K562 (cell line): ENCODE measurements at regions not wholly inside any gene's neighbourhood (a gene's known extent, or its start where the extent isn't known, plus 50 kb on each side); places are given as distances from the start of the nearest gene placed in this dataset.

Experiments
- ATAC-seq: fragments of 200-7000 bp; cut with Tn5 transposase; 3 replicates; pipeline ENCODE4 v1.9.1; 2020; ENCODE audit warnings: moderate library complexity
- BruUV-seq: library from RNA; stranded (reverse); fragments of 400-500 nt; replicated peaks from 2 replicates; lab custom pipeline; 2021; lab: Mats Ljungman, UMichigan
- CTCF ChIA-PET: fragments of 300-600 bp; formaldehyde crosslinking; extraction: SDS; loops from one replicate; lab custom pipeline; 2021; ENCODE audit warnings: low intra/inter-chr PET ratio; lab: Yijun Ruan, JAX
- POLR2A ChIA-PET: fragments of 300-600, 350-650 bp; sonication (Branson Sonifier 250); formaldehyde crosslinking; extraction: SDS; loops from one replicate; lab custom pipeline; 2021; ENCODE audit warnings: antibody characterized with exemption, inconsistent platforms; lab: Yijun Ruan, JAX
- DNase-seq, 4 experiments: peaks; one replicate each; pipeline versions ENCODE4 v3.0.0 to v3.0.0-alpha.2; 2011 to 2018; ENCODE audit warnings: low spot score in 3 of 4, mixed read lengths in 3 of 4; ENCODE audit errors: extremely low read depth in 1 of 4
- FAIRE-seq: peaks from 2 replicates; lab custom pipeline; 2011; peaks lifted over from hg19 to GRCh38; lab: Jason Lieb, UNC
- H2AFZ ChIP-seq: 2 replicates; pipeline ENCODE4 v1.6.0; 2011; ENCODE audit warnings: low read depth, low read length, control low read depth, inconsistent platforms
- H3K27ac ChIP-seq: fragments of 200-600 bp; 3 replicates; pipeline ENCODE4 v1.8.0; 2011; ENCODE audit warnings: low read depth, mild to moderate bottlenecking, control low read depth, inconsistent platforms, low read length, moderate library complexity, mixed read lengths; ENCODE audit errors: extremely low read depth
- H3K27me3 ChIP-seq, 2 experiments: fragments of 300-600 bp in 1 of 2; 2 replicates in 1 of 2; 3 replicates in 1 of 2; pipeline versions ENCODE4 v1.6.0 to v1.8.0; 2011; ENCODE audit warnings: inconsistent platforms in 2 of 2, low read length in 2 of 2, mild to moderate bottlenecking in 1 of 2, mixed read lengths in 1 of 2, moderate library complexity in 1 of 2; ENCODE audit not compliant: control insufficient read depth in 2 of 2, insufficient read depth in 2 of 2
- H3K36me3 ChIP-seq: fragments of 300-600 bp; 3 replicates; pipeline ENCODE4 v1.8.0; 2011; ENCODE audit warnings: mild to moderate bottlenecking, low read length, inconsistent platforms; ENCODE audit not compliant: control insufficient read depth, insufficient read depth
- H3K4me1 ChIP-seq, 2 experiments: fragments of 200-600 bp in 1 of 2; replicated peaks in 1 of 2; 2 replicates in 1 of 2; 3 replicates in 1 of 2; pipeline versions ENCODE4 v1.5.1 to v1.8.0; 2011; ENCODE audit warnings: inconsistent platforms in 2 of 2, low read length in 2 of 2, mild to moderate bottlenecking in 1 of 2, mixed read lengths in 1 of 2, moderate library complexity in 1 of 2; ENCODE audit not compliant: control insufficient read depth in 2 of 2, insufficient read depth in 2 of 2
- H3K4me2 ChIP-seq: 2 replicates; pipeline ENCODE4 v1.6.1; 2011; ENCODE audit warnings: low read length, control low read depth, inconsistent platforms, mixed read lengths; ENCODE audit not compliant: insufficient read depth
- H3K4me3 ChIP-seq: fragments of 200-600 bp; sonication (generic), shearing (Covaris generic); 2 replicates; pipeline ENCODE4 v1.5.1; 2016; ENCODE audit warnings: control low read depth, inconsistent platforms
- H3K79me2 ChIP-seq: fragments of 200-600 bp; 3 replicates; pipeline ENCODE4 v1.8.0; 2011; ENCODE audit warnings: low read length, inconsistent platforms; ENCODE audit not compliant: control insufficient read depth, insufficient read depth
- H3K9ac ChIP-seq, 2 experiments: 2 replicates each; pipeline versions ENCODE4 v1.6.0 to v1.6.1; 2011; ENCODE audit warnings: low read depth in 2 of 2, low read length in 2 of 2, control low read depth in 1 of 2, inconsistent platforms in 1 of 2, mild to moderate bottlenecking in 1 of 2, mixed read lengths in 1 of 2; ENCODE audit not compliant: insufficient read depth in 1 of 2
- H3K9me1 ChIP-seq: one replicate; pipeline ENCODE4 v1.6.0; 2011; ENCODE audit warnings: inconsistent platforms, mild to moderate bottlenecking, low read length, moderate library complexity; ENCODE audit not compliant: control insufficient read depth, insufficient read depth
- H3K9me3 ChIP-seq: replicated peaks from 2 replicates; pipeline ENCODE4 v1.5.1; 2011; ENCODE audit warnings: low read depth, low read length, inconsistent platforms; ENCODE audit not compliant: control insufficient read depth, insufficient read depth
- H4K20me1 ChIP-seq: replicated peaks from 2 replicates; pipeline ENCODE4 v1.6.1; 2011; ENCODE audit warnings: low read length, inconsistent platforms, mixed read lengths; ENCODE audit not compliant: control insufficient read depth, insufficient read depth
- ELF4 ChIP-seq: fragments of 450-650 bp; formaldehyde crosslinking; IDR thresholded peaks from 2 replicates; pipeline ENCODE4 v1.4.0; 2022; ENCODE audit warnings: missing genetic modification characterization
- GTF2F1 ChIP-seq: IDR thresholded peaks from 2 replicates; pipeline ENCODE4 v1.6.1; 2011; ENCODE audit warnings: low read depth, low read length, improper control_type of control experiment
- HNRNPUL1 ChIP-seq: fragments of 200-400 bp; formaldehyde crosslinking; IDR thresholded peaks from 2 replicates; pipeline ENCODE4 v1.6.1; 2017; ENCODE audit warnings: low read length
- KAT7 ChIP-seq: sonication (generic); formaldehyde crosslinking; IDR thresholded peaks from 2 replicates; pipeline ENCODE4 v1.8.0; 2022; ENCODE audit warnings: missing genetic modification reagents, mild to moderate bottlenecking, borderline replicate concordance
- MAZ ChIP-seq, 2 experiments: fragments of 450-650 bp in 1 of 2; sonication (generic) in 1 of 2; formaldehyde crosslinking; IDR thresholded peaks in 1 of 2; conservative IDR thresholded peaks in 1 of 2; 2 replicates each; pipeline versions ENCODE4 v1.4.0 to v1.5.0; 2020; ENCODE audit warnings: mild to moderate bottlenecking in 1 of 2, missing genetic modification reagents in 1 of 2
- MECOM ChIP-seq: fragments of 250-450 bp; sonication (Bioruptor Pico); IDR thresholded peaks from 2 replicates; pipeline ENCODE4 v1.8.0; 2022; ENCODE audit warnings: inconsistent platforms
- NR0B1 ChIP-seq: fragments of 450-650 bp; IDR thresholded peaks from one replicate; pipeline ENCODE4 v1.6.1; 2018; ENCODE audit warnings: mild to moderate bottlenecking, moderate library complexity; ENCODE audit not compliant: partially characterized antibody
- POLR3A ChIP-seq: IDR thresholded peaks from 2 replicates; pipeline ENCODE4 v1.6.1; 2011; ENCODE audit warnings: borderline replicate concordance, mild to moderate bottlenecking, moderate library complexity; ENCODE audit not compliant: insufficient read length, insufficient read depth; ENCODE audit errors: extremely low read depth
- WGBS: fragments of 100-300 bp; shearing (Covaris generic); methylation state at CpG from one replicate; pipeline ENCODE4 v1.1.6; 2016; ENCODE audit warnings: low coverage, mixed read lengths; ENCODE audit not compliant: insufficient coverage; ENCODE audit errors: missing lambda C conversion rate; 5-methylcytosine and 5-hydroxymethylcytosine counted together
- in situ Hi-C: fragments of 300-500 bp; cut with MboI; formaldehyde crosslinking; loops from 4 replicates; pipeline ENCODE4 v1.15.0; 2018; ENCODE audit warnings: inconsistent platforms, mixed read lengths
- intact Hi-C: fragments of 100-400 bp; cut with micrococcal nuclease; formaldehyde crosslinking; loops from 2 replicates; pipeline ENCODE4 v1.14.2; 2022
- TF ChIP-seq, protein P1 (sequence below): sonication (generic); formaldehyde crosslinking; IDR thresholded peaks from 2 replicates; pipeline ENCODE4 v1.8.1; 2022; ENCODE audit warnings: missing genetic modification reagents
- TF ChIP-seq, protein P2 (sequence below): fragments of 450-650 bp; conservative IDR thresholded peaks from 2 replicates; pipeline ENCODE4 v1.6.1; 2016; ENCODE audit warnings: missing genetic modification characterization, low read depth, mild to moderate bottlenecking, missing compliant biosample characterization, moderate library complexity
- TF ChIP-seq, protein P3 (sequence below): sonication (generic); formaldehyde crosslinking; IDR thresholded peaks from 2 replicates; pipeline ENCODE4 v1.8.1; 2023; ENCODE audit warnings: mild to moderate bottlenecking, missing genetic modification reagents

DNA sequence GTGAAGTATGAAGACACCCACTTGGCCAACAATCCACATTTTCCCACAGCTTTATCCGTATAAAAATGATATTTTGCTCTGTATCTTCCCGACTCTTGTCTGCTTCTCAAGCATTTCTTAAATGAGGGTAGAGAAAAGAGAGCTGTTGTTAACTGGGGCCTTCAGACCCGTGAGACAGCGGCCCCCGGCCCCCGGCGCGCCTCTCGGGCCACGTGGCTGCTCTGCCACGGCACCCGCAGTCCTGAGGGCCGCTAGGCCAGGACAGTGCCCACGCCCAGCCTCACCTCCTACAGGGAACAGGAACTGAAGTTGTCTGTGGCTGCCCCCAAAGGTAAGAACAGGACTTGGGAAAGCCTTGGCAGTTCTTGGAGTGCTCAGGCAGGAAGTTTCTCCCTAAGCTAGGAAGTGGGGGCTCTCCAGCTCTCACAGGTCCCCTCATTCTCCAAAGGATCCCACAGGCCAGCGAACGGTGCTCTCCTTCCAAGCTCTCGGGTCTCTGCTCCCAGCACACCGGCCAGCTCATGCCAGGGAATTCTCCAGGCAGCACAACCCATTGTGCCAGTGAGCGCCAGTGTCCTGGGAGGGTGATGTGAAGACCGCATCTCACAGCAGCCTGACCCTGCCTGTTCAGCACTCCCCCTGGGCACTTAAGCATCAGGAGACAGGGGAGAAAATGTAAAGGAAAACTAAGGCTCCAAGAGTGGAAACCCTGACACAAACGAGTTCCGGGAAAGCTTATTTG is 230.3 kb upstream of the PFKP start:
- WGBS: under 1% methylated on average over 22 of the region's 22 CpGs
- no peaks in the 10 kb centered on the region for H4K20me1 ChIP-seq
- FAIRE-seq (no peak), DNase-seq (no peak), ATAC-seq (no peak)
- no peaks in the 10 kb centered on the region for H3K9me1 ChIP-seq
- peaks cover 13 to 27% of the 10 kb centered on the region in 2 experiments for H3K27me3 ChIP-seq
- H2AFZ ChIP-seq: no peak overlapping the region
- no peak overlapping the region for H3K4me2 ChIP-seq
- H3K27ac ChIP-seq: no peak overlapping the region
- H3K9ac ChIP-seq: no peak overlapping the region
- H3K36me3 ChIP-seq: no peaks in the 10 kb centered on the region
- ChIA-PET POLR2A (no interaction called here), CTCF (interaction anchor here (0.7 kb wide), 1 partner anchor 181 kb away, joined by 5 read pairs; no protein-coding TSS in a partner anchor)
- H3K9me3 ChIP-seq: no peaks in the 10 kb centered on the region
- TF ChIP-seq NR0B1: no peak
- TF ChIP-seq, protein P1, sequence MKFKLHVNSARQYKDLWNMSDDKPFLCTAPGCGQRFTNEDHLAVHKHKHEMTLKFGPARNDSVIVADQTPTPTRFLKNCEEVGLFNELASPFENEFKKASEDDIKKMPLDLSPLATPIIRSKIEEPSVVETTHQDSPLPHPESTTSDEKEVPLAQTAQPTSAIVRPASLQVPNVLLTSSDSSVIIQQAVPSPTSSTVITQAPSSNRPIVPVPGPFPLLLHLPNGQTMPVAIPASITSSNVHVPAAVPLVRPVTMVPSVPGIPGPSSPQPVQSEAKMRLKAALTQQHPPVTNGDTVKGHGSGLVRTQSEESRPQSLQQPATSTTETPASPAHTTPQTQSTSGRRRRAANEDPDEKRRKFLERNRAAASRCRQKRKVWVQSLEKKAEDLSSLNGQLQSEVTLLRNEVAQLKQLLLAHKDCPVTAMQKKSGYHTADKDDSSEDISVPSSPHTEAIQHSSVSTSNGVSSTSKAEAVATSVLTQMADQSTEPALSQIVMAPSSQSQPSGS (CRISPR knock-in tag): no peak
- TF ChIP-seq KAT7 (CRISPR knock-in tag): no peak
- TF ChIP-seq HNRNPUL1: no peak
- TF ChIP-seq GTF2F1: no peak
- TF ChIP-seq, protein P2, sequence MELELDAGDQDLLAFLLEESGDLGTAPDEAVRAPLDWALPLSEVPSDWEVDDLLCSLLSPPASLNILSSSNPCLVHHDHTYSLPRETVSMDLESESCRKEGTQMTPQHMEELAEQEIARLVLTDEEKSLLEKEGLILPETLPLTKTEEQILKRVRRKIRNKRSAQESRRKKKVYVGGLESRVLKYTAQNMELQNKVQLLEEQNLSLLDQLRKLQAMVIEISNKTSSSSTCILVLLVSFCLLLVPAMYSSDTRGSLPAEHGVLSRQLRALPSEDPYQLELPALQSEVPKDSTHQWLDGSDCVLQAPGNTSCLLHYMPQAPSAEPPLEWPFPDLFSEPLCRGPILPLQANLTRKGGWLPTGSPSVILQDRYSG (tag): no peak
- no peak for TF ChIP-seq POLR3A
- TF ChIP-seq, protein P3, sequence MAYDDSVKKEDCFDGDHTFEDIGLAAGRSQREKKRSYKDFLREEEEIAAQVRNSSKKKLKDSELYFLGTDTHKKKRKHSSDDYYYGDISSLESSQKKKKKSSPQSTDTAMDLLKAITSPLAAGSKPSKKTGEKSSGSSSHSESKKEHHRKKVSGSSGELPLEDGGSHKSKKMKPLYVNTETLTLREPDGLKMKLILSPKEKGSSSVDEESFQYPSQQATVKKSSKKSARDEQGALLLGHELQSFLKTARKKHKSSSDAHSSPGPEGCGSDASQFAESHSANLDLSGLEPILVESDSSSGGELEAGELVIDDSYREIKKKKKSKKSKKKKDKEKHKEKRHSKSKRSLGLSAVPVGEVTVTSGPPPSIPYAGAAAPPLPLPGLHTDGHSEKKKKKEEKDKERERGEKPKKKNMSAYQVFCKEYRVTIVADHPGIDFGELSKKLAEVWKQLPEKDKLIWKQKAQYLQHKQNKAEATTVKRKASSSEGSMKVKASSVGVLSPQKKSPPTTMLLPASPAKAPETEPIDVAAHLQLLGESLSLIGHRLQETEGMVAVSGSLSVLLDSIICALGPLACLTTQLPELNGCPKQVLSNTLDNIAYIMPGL (CRISPR knock-in tag): no peak
- no peak for TF ChIP-seq MAZ (CRISPR knock-in tag; conservative IDR thresholded peaks at IDR 0.05 in 1 of 2, IDR thresholded peaks at IDR 0.05 in 1 of 2)
- TF ChIP-seq ELF4 (CRISPR knock-in tag): no peak
- TF ChIP-seq MECOM (CRISPR knock-in tag): no peak
- H3K4me3 ChIP-seq: no peak overlapping the region
- in situ Hi-C loops (no loop called here), intact Hi-C loops (no loop called here)
- H3K4me1 ChIP-seq: no peaks in the 10 kb centered on the region
- no peaks in the 10 kb centered on the region for H3K79me2 ChIP-seq
- no TSS peak for BruUV-seq
